ENCODE measurements at regions not wholly inside any gene's neighbourhood (a gene's known extent, or its start where the extent isn't known, plus 50 kb on each side); places are given as distances from the start of the nearest gene placed in this dataset.

DNA sequence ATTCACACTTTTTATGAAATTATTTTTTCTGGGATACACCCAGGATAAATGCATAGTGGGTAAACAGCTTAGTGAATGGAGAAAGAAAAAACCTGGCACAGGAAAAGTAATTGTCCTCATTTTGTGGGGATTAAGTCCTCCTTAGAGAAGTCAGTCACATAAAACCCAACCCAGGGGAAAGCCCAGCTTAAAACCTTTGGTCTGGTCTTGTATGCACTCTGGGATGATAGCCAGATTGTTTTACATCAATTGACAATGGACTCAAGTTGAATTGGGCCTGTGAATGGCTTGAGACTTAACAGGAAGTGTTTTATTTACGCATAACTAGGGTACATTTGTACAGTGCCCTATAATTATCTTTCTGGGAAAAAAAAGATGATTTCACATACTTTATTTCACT is 561.3 kb upstream of the GRIA3 start:
- TF ChIP-seq, protein P1, sequence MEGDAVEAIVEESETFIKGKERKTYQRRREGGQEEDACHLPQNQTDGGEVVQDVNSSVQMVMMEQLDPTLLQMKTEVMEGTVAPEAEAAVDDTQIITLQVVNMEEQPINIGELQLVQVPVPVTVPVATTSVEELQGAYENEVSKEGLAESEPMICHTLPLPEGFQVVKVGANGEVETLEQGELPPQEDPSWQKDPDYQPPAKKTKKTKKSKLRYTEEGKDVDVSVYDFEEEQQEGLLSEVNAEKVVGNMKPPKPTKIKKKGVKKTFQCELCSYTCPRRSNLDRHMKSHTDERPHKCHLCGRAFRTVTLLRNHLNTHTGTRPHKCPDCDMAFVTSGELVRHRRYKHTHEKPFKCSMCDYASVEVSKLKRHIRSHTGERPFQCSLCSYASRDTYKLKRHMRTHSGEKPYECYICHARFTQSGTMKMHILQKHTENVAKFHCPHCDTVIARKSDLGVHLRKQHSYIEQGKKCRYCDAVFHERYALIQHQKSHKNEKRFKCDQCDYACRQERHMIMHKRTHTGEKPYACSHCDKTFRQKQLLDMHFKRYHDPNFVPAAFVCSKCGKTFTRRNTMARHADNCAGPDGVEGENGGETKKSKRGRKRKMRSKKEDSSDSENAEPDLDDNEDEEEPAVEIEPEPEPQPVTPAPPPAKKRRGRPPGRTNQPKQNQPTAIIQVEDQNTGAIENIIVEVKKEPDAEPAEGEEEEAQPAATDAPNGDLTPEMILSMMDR (IDR thresholded peaks at IDR 0.05), result no peak
- TF ChIP-seq POLR2AphosphoS5 (IDR thresholded peaks at IDR 0.05), result no peak
- no peak for TF ChIP-seq POLR2A (IDR thresholded peaks at IDR 0.05)
